IPS DF 6.9 (cell line): ENCODE measurements at regions not wholly inside any gene's neighbourhood (a gene's known extent, or its start where the extent isn't known, plus 50 kb on each side); places are given as distances from the start of the nearest gene placed in this dataset.

Experiments used
- DNase-seq: peaks from one replicate; pipeline ENCODE4 v3.0.0-alpha.2; 2013; ENCODE audit warnings: low read depth, low spot score
- H3K27ac ChIP-seq: one replicate; pipeline ENCODE4 v1.5.1; 2013; ENCODE audit warnings: low read length, control low read depth
- H3K27me3 ChIP-seq: 2 replicates; pipeline ENCODE4 v1.6.1; 2013; ENCODE audit warnings: mild to moderate bottlenecking, low read length; ENCODE audit not compliant: control insufficient read depth, insufficient read depth
- H3K36me3 ChIP-seq: 2 replicates; pipeline ENCODE4 v1.6.1; 2013; ENCODE audit warnings: low read length; ENCODE audit not compliant: control insufficient read depth, insufficient read depth
- H3K4me1 ChIP-seq: 2 replicates; pipeline ENCODE4 v1.6.1; 2013; ENCODE audit warnings: low read length; ENCODE audit not compliant: control insufficient read depth, insufficient read depth
- H3K4me3 ChIP-seq: 2 replicates; pipeline ENCODE4 v1.5.1; 2013; ENCODE audit warnings: mild to moderate bottlenecking, low read length
- H3K9me3 ChIP-seq: 2 replicates; pipeline ENCODE4 v1.6.1; 2013; ENCODE audit warnings: low read length, inconsistent platforms; ENCODE audit not compliant: control insufficient read depth, insufficient read depth
- WGBS: extraction: QIAGEN DNeasy Blood & Tissue Kit; methylation state at CpG from one replicate; pipeline ENCODE4 v1.1.7; 2013; ENCODE audit warnings: mixed read lengths, missing lambda C conversion rate; ENCODE audit not compliant: insufficient read length, insufficient coverage; 5-methylcytosine and 5-hydroxymethylcytosine counted together

DNA sequence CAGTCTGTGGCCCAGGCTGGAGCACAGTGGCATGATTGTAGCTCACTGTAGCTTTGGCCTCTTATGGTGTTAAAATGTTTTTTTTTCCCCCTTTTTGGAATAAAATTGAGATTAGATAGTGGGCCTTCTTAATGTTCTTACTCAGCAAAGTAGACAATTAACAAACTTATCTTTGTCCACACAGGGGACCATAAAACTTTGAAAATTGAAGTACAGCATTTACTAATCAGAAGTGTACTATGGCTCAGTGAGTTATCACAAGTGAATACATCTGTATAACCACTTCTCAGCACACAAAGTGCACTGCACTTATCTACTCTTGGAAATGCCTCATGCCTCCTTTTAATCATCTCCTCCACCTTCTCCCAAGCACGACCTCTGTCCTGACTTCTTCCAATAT is 218.9 kb downstream of the PRDM2 start:
- H3K27ac ChIP-seq, result no peak overlapping the region
- DNase-seq, result no peak
- no peaks in the 10 kb centered on the region for H3K36me3 ChIP-seq
- H3K9me3 ChIP-seq, result no peaks in the 10 kb centered on the region
- H3K4me1 ChIP-seq, result no peaks in the 10 kb centered on the region
- WGBS, result no CpG with 5 or more reads among the region's 1 CpG
- H3K27me3 ChIP-seq, result no peaks in the 10 kb centered on the region
- H3K4me3 ChIP-seq, result no peak overlapping the region

DNA sequence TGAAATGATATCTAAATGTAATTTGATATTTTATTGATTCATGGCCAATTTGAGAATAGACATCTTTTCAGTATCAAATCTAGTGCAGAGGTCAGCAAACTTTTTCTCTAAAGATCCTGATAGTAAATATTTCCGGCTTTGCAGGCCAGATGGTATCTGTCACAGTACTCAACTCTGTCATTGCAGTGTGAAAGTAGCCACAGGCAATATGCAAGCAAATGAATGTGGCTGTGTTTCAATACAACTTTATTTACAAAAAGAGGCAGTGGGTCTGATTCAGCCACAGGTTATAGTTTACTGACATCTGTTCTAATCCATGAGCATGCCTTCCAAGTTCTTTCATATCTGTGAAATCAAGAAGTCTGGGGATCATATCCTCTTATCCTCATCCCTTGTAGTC is 221.2 kb downstream of the PRDM2 start:
- H3K27ac ChIP-seq, result no peak overlapping the region
- H3K9me3 ChIP-seq, result no peaks in the 10 kb centered on the region
- DNase-seq, result no peak
- no peaks in the 10 kb centered on the region for H3K27me3 ChIP-seq
- WGBS, result no CpG with 5 or more reads among the region's 1 CpG
- H3K4me1 ChIP-seq, result no peaks in the 10 kb centered on the region
- no peak overlapping the region for H3K4me3 ChIP-seq
- H3K36me3 ChIP-seq, result no peaks in the 10 kb centered on the region

DNA sequence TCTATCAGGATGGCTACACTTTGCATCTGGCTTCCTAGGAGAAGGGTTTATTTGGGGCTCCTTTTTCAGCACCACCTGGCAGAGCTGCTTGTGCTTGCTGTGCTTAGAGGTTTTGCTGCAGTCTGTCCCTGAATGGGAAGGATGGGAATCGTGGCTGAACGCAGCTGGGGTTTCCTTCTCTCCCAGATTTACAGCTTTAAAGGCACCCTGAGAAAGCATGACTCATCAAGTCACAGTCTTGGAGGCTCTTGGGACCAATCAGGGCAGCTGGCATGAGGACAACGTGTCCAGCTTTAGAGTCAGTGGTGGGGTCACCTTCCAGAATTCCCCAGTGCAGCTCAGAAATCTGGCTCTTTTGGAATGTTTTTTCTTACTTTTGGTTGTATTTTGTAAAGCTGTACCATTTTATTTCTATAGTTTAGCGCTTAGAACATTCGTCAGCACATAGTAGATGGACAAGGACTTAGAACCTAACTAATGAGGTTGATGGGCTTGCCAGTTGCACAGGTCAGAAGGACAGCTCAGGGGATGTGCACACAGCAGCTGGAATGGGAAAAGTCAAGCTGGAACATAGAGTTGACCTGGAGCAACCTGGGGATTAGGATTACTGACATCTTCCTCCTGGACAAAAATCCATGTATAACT is 222.6 kb downstream of the PRDM2 start:
- WGBS, result no CpG with 5 or more reads among the region's 5 CpGs
- H3K36me3 ChIP-seq, result no peaks in the 10 kb centered on the region
- no peaks in the 10 kb centered on the region for H3K9me3 ChIP-seq
- no peak overlapping the region for H3K4me3 ChIP-seq
- no peak for DNase-seq
- H3K27me3 ChIP-seq, result no peaks in the 10 kb centered on the region
- H3K27ac ChIP-seq, result no peak overlapping the region
- no peaks in the 10 kb centered on the region for H3K4me1 ChIP-seq

DNA sequence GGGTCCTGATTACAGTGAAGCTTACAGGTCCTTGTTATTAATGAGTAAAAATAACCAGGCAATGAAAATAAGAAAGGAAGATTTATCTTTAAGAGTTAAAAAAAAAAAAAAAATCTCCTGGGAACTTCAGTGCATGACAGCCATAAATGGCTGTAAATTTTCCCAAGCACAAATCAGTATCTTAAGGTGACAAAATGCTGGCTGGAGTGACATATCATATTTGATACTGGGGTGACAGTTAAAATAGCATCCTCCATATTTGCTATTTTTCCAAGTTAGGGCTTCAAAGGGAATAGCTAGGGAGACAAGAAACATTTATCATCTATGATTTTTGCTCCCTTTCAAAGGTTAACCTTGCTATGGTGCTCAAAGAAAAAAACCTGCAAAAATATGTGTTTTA is 226.6 kb downstream of the PRDM2 start:
- no peaks in the 10 kb centered on the region for H3K27me3 ChIP-seq
- no peaks in the 10 kb centered on the region for H3K9me3 ChIP-seq
- no peak overlapping the region for H3K4me3 ChIP-seq
- H3K27ac ChIP-seq, result no peak overlapping the region
- H3K36me3 ChIP-seq, result no peaks in the 10 kb centered on the region
- no peak for DNase-seq
- no peaks in the 10 kb centered on the region for H3K4me1 ChIP-seq

DNA sequence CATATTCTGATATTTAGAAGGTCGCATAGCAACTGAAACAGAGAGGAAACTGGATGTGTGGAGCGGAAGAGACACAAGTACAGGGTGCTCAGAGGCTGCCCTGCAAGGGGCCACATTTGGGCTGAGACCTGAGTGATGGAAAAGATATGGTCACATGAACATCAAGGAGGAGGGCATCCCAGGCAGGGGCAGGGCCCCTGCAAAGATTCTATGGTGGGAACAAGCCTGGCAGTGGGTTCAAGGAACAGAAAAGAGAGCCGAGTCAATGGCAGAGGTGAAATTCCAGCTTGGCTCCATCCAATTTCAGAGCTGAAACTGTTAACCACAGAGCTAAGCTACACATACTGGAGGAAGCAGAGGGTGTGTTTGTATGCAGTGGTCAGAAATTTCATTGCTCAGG is 227.7 kb downstream of the PRDM2 start:
- no peaks in the 10 kb centered on the region for H3K4me1 ChIP-seq
- no peak overlapping the region for H3K4me3 ChIP-seq
- no peaks in the 10 kb centered on the region for H3K9me3 ChIP-seq
- H3K27ac ChIP-seq, result no peak overlapping the region
- no peaks in the 10 kb centered on the region for H3K27me3 ChIP-seq
- no peak for DNase-seq
- no CpG with 5 or more reads among the region's 3 CpGs for WGBS
- no peaks in the 10 kb centered on the region for H3K36me3 ChIP-seq

DNA sequence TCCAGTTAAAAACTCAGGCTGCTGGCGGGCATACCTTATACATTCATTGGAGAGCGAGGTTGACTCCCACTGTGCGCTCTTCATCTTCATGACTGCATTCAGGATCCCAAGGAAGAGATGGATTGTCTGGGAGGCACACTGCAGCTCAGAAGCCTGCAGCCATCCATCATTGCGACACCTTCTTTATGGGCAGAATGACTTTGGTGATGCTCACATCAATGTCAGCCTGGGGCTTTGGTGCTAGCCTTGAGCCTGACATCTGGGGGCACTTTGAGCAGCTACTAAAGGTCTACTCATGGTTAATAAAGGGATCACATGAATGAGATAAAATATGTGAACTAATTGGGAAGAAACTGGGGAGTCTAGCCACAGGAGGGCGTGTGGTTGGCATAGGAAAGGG is 229.3 kb downstream of the PRDM2 start:
- Histone ChIP-seq H3K4me3 (no peak overlapping the region), H3K27me3 (no peaks in the 10 kb centered on the region), H3K4me1 (no peaks in the 10 kb centered on the region), H3K9me3 (no peaks in the 10 kb centered on the region), H3K27ac (no peak overlapping the region), H3K36me3 (no peaks in the 10 kb centered on the region)
- no CpG with 5 or more reads among the region's 5 CpGs for WGBS
- DNase-seq, result no peak

DNA sequence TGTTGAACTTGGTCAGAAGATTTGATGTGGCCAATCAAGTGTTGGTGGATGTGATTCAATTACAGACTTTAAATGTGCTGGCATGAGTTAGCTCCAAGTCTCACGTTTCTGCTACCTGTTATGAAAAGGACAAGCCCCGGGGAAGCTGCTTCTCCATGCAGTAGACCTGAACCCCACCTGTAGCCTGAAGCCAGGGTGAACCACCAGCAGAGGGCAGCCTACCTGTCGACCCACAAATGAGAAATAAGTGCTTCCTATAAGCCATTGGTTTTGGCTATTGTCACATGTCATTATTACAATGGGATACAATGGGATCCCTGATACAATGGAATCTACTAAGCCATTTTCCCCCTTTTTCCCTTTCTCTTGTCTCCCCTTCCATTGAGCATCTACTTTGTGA is 230.2 kb downstream of the PRDM2 start:
- Histone ChIP-seq H3K27ac (no peak overlapping the region), H3K4me1 (no peaks in the 10 kb centered on the region), H3K4me3 (no peak overlapping the region), H3K9me3 (no peaks in the 10 kb centered on the region), H3K36me3 (no peaks in the 10 kb centered on the region), H3K27me3 (no peaks in the 10 kb centered on the region)
- WGBS, result no CpG with 5 or more reads among the region's 3 CpGs
- DNase-seq, result peak; percentile 45

DNA sequence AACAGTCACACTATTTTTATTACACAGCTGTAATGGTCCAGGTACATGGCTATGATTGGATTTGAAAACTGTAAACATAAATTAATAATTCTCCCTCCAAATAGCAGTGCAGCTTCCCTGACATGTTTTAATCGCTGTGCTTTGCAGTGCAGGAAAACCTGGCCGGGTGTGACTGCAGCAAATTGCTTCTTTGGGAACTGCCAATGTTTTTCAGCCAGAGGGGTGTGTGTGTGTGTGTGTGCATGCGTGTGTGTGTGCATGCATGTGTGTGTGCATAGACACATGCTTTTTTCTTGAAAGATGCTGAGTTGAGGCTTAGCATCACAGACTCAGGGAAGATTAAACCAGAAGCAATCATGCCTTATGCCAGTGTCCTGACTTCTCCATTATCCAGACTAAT is 231.2 kb downstream of the PRDM2 start:
- no peaks in the 10 kb centered on the region for H3K4me1 ChIP-seq
- no peak for DNase-seq
- WGBS, result no CpG with 5 or more reads among the region's 3 CpGs
- no peak overlapping the region for H3K4me3 ChIP-seq
- H3K36me3 ChIP-seq, result no peaks in the 10 kb centered on the region
- H3K27me3 ChIP-seq, result no peaks in the 10 kb centered on the region; the same call in 1 of the 2 replicates
- no peaks in the 10 kb centered on the region for H3K9me3 ChIP-seq
- H3K27ac ChIP-seq, result no peak overlapping the region

DNA sequence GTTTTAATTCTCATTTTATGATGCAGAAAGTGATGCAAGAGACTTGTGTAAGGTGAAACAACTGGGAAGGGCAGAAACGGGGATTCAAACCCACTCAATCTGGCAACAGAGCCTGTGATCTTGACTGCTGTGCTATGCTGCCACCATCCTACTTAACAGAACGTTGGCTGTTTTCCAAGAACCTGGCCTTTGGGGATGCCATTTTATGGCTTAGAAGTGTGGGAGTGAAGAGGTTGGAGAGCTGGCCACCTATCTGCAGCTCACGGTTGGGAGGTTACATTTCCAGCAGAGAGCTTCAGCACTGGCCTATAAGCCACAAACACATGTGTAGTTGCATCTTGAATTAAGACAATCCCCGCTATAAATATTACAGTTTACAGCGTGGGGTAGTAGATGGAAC is 235.3 kb downstream of the PRDM2 start:
- no peaks in the 10 kb centered on the region; the same call in 1 of the 2 replicates for H3K27me3 ChIP-seq

DNA sequence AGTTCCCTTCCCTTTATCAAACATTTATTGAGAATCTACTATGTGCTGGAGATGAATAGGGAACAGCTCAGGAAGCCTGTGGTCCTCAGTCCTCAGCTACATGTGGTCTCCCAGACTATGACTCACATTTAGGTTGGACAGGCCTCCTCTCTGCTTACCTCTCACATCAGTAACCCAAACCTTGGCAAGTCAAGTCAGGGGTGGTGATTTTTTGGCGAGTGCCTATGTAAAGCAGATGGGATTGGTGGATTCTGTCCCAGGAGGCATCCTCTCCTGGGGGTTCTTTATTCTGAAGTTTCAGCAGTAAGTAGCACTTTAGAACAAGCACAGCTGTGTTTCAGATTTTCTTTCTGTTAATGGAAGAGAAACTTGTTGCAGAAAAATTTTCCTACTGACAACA is 241.3 kb downstream of the PRDM2 start:
- no peaks in the 10 kb centered on the region for H3K9me3 ChIP-seq
- DNase-seq, result no peak
- no peaks in the 10 kb centered on the region for H3K27me3 ChIP-seq
- H3K4me3 ChIP-seq, result no peak overlapping the region
- H3K36me3 ChIP-seq, result no peaks in the 10 kb centered on the region
- WGBS, result no CpG with 5 or more reads among the region's 1 CpG
- H3K27ac ChIP-seq, result no peak overlapping the region
- no peaks in the 10 kb centered on the region for H3K4me1 ChIP-seq

More for the DNA sequence above, 235.3 kb downstream of the PRDM2 start:
- Histone ChIP-seq H3K4me1 (no peaks in the 10 kb centered on the region), H3K36me3 (no peaks in the 10 kb centered on the region), H3K9me3 (no peaks in the 10 kb centered on the region), H3K27ac (no peak overlapping the region), H3K4me3 (no peak overlapping the region)
- WGBS, result no CpG with 5 or more reads among the region's 5 CpGs
- DNase-seq, result no peak

DNA sequence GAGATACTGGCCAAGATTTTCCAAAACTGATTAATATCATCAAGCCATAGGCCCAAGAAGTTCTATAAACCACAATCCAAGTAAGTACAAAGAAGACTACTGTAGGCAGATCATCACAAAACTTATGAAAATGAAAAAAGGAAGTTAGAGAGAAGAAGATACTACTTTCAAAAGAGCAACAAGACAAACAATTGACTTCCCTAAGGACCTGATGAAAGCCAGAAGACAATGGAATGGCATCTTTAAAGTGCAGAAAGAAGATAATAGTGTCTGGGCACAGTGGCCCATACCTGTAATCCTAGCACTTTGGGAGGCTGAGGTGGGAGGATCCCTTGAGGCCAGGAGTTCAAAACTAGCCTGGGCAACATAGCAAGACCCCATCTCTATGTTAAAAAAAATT is 243.1 kb downstream of the PRDM2 start:
- no peaks in the 10 kb centered on the region for H3K36me3 ChIP-seq
- H3K4me3 ChIP-seq, result no peak overlapping the region
- no peaks in the 10 kb centered on the region for H3K4me1 ChIP-seq
- no peaks in the 10 kb centered on the region for H3K27me3 ChIP-seq
- H3K9me3 ChIP-seq, result no peaks in the 10 kb centered on the region
- no peak overlapping the region for H3K27ac ChIP-seq
- DNase-seq, result no peak
